ENCODE measurements at regions not wholly inside any gene's neighbourhood (a gene's known extent, or its start where the extent isn't known, plus 50 kb on each side); places are given as distances from the start of the nearest gene placed in this dataset.

- TF ChIP-seq CTCF (conservative IDR thresholded peaks at IDR 0.05) (no peak), ZFX (IDR thresholded peaks at IDR 0.05) (no peak)
These were observed 1139.7 kb upstream of the SPRY2 start for GRCh38 chr13:81480634-81481033.
